Neural progenitor cell (in vitro differentiated cells): ENCODE measurements at regions not wholly inside any gene's neighbourhood (a gene's known extent, or its start where the extent isn't known, plus 50 kb on each side); places are given as distances from the start of the nearest gene placed in this dataset.

Experiments used
- CTCF ChIP-seq: fragments of 200-600 bp; sonication (generic); IDR thresholded peaks from 2 replicates; pipeline ENCODE4 v1.5.1; 2017; ENCODE audit warnings: antibody characterized with exemption, mild to moderate bottlenecking
- EZH2 ChIP-seq: fragments of 200-600 bp; sonication (generic); IDR thresholded peaks from 2 replicates; pipeline ENCODE4 v1.6.1; 2017; ENCODE audit warnings: antibody characterized with exemption, mild to moderate bottlenecking, moderate library complexity

DNA sequence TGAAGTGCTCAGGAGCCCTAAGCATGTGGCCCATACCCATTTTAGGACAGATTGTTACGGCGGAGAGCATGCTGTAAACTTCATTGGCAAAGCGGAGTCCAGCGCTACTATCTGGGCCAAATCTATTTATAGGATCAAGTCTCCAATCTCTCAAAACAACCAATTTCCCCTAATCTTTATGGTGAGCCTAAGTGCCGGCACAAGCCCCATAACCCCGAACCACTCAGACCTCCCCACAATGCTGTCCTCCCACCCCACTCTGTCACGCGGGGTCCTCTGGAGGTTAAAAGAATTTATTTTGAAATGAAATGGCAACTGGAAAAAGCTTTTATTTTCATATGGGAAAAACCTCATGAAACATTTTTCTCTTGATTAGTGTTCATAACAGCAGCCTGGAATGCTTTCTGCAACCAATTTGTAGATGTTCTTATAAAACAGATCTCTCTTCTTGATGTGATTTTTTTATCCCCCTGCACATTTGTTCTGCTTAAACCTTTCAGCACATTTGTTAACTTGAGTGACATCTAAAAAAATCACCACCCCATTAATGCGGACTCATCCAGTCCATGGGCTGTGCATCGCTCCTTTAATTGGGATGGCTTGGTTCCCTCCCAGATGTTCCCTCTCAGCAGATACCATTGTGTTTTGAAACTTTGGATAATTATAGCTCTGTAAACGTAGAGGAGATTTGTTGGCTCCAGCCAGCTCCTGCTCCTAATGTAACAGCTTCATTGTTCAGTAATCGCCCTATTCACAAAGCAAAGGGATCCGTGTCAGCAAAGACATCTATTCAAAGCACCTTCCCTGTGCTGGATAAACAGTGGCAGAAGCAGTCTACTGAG, 323.6 kb downstream of the CD83 start:
- no peak for TF ChIP-seq CTCF
- no peak for TF ChIP-seq EZH2
